ENCODE measurements at regions not wholly inside any gene's neighbourhood (a gene's known extent, or its start where the extent isn't known, plus 50 kb on each side); places are given as distances from the start of the nearest gene placed in this dataset.

- no peak for TF ChIP-seq BHLHE40 (IDR thresholded peaks at IDR 0.05; ENCODE audit: low read depth, low read length)
- no peak for TF ChIP-seq ELK1 (IDR thresholded peaks at IDR 0.05; ENCODE audit: borderline replicate concordance, low read depth, low read length)
- no peak for TF ChIP-seq CTCF (conservative IDR thresholded peaks at IDR 0.05; ENCODE audit: low read depth, low read length)
- TF ChIP-seq CEBPB (IDR thresholded peaks at IDR 0.05; ENCODE audit: low read depth, low read length): no peak
- TF ChIP-seq CHD1 (IDR thresholded peaks at IDR 0.05; ENCODE audit: low read depth, low read length): no peak
- TF ChIP-seq MAZ (IDR thresholded peaks at IDR 0.05; ENCODE audit: borderline replicate concordance, low read depth, low read length): no peak
- TF ChIP-seq RCOR1 (IDR thresholded peaks at IDR 0.05; ENCODE audit: insufficient replicate concordance, low read length): no peak
- TF ChIP-seq NFE2L2 (IDR thresholded peaks at IDR 0.05; ENCODE audit: low read depth, low read length): no peak
- no peak for TF ChIP-seq POLR2A (IDR thresholded peaks at IDR 0.05; ENCODE audit: low read depth, low read length)
- TF ChIP-seq RAD21 (IDR thresholded peaks at IDR 0.05; ENCODE audit: low read length): no peak
- no peak for TF ChIP-seq MAFK (IDR thresholded peaks at IDR 0.05; ENCODE audit: low read depth, low read length)
- CTCF ChIA-PET: no interaction called here
- no CpG with 5 or more reads among the region's 3 CpGs for WGBS, 2 experiments (ENCODE audit: extremely low coverage in 2 of 2, insufficient read length in 1 of 2)
- Histone ChIP-seq H4K20me1 (ENCODE audit: insufficient read depth, low read length) (no peaks in the 10 kb centered on the region), H4K8ac (ENCODE audit: low read depth in 2 of 2, low read length in 2 of 2) (no peak overlapping the region), H3K27me3 (ENCODE audit: control insufficient read depth, insufficient read depth, low read length) (no peaks in the 10 kb centered on the region), H3K4me3 (ENCODE audit: insufficient read depth, low read depth, low read length) (no peak overlapping the region), H4K91ac (ENCODE audit: insufficient read depth, low read depth, low read length) (no peak overlapping the region), H3K18ac (ENCODE audit: low read depth, low read length) (no peak overlapping the region), H3K36me3 (ENCODE audit: control insufficient read depth, insufficient read depth, low read length) (no peaks in the 10 kb centered on the region), H3K9me3 (ENCODE audit: control insufficient read depth, insufficient read depth, low read length) (no peaks in the 10 kb centered on the region), H3K9ac (ENCODE audit: low read depth, low read length) (no peak overlapping the region), H3K9me1 (ENCODE audit: insufficient read depth, low read length) (no peaks in the 10 kb centered on the region), H2BK5ac (ENCODE audit: low read depth, low read length, poor library complexity, severe bottlenecking) (no peak overlapping the region), H2BK120ac (ENCODE audit: low read depth, low read length) (no peak overlapping the region), H2AK5ac (ENCODE audit: low read depth, low read length) (no peak overlapping the region), H4K5ac (ENCODE audit: low read depth, low read length) (no peak overlapping the region), H2BK15ac (ENCODE audit: low read depth, low read length) (no peak overlapping the region), H3K23ac (ENCODE audit: low read depth, low read length) (no peak overlapping the region), H2BK20ac (ENCODE audit: low read depth, low read length) (no peak overlapping the region), H3K14ac (replicated peaks; ENCODE audit: low read depth, low read length) (no peak overlapping the region), H3K4me1 (ENCODE audit: control insufficient read depth, insufficient read depth, low read length) (no peaks in the 10 kb centered on the region), H3K56ac (ENCODE audit: extremely low read depth, insufficient read depth, low read length) (no peak overlapping the region), H3K27ac (ENCODE audit: insufficient read depth, low read length) (no peak overlapping the region), H3K4ac (ENCODE audit: low read depth, low read length) (no peak overlapping the region), H3K4me2 (ENCODE audit: low read depth, low read length) (no peak overlapping the region), H2AFZ (replicated peaks; ENCODE audit: low read length, poor library complexity) (no peak overlapping the region), H2AK9ac (replicated peaks; ENCODE audit: low read depth, low read length, poor library complexity) (no peak overlapping the region), H3K79me1 (ENCODE audit: low read depth in 1 of 2, low read length in 2 of 2) (no peaks in the 10 kb centered on the region)
- DNase-seq (no peak), ATAC-seq (ENCODE audit: low read depth) (no peak)
- in situ Hi-C loops (cut with MboI; ENCODE audit: low sequenced_read_pairs) (no loop called here), intact Hi-C loops (cut with micrococcal nuclease) (no loop called here), dilution Hi-C loops (cut with HindIII; ENCODE audit: low sequenced_read_pairs, unreplicated experiment) (no loop called here)
- no TSS peak for BruUV-seq (replicated peaks)
- POLR2A ChIA-PET (ENCODE audit: unreplicated experiment): no interaction called here
Observed at GRCh38 chr7:118352867-118353453, 128.5 kb downstream of the ANKRD7 start.

Measured in IMR-90 (cell line).